Colonic mucosa (tissue), 4 donors: ENCODE measurements at regions not wholly inside any gene's neighbourhood (a gene's known extent, or its start where the extent isn't known, plus 50 kb on each side); places are given as distances from the start of the nearest gene placed in this dataset.

Experiments
- DNase-seq: peaks from one replicate; pipeline ENCODE4 v3.0.0-alpha.2; 2020
- H3K27ac ChIP-seq: fragments of 200-600 bp; one replicate; pipeline ENCODE4 v1.8.0; 2021
- H3K27me3 ChIP-seq: fragments of 200-600 bp; one replicate; pipeline ENCODE4 v1.8.0; 2021
- H3K36me3 ChIP-seq: fragments of 200-600 bp; one replicate; pipeline ENCODE4 v1.8.0; 2021
- H3K4me1 ChIP-seq: fragments of 200-600 bp; one replicate; pipeline ENCODE4 v1.8.0; 2021; ENCODE audit warnings: mild to moderate bottlenecking
- H3K4me3 ChIP-seq: fragments of 200-600 bp; one replicate; pipeline ENCODE4 v1.8.0; 2021
- H3K9ac ChIP-seq, 2 donors: one replicate each; pipeline ENCODE4 v1.7.0; 2013; ENCODE audit warnings: control low read depth in 2 of 2, low read depth in 2 of 2, low read length in 2 of 2
- H3K9me3 ChIP-seq: fragments of 200-600 bp; one replicate; pipeline ENCODE4 v1.8.0; 2021
- intact Hi-C: fragments of 100-400 bp; cut with DNase I; formaldehyde crosslinking; loops from one replicate; pipeline ENCODE4 v1.14.1; 2022
- TF ChIP-seq, protein P1 (sequence below): fragments of 200-600 bp; IDR thresholded peaks from one replicate; pipeline ENCODE4 v1.8.0; 2022; ENCODE audit warnings: antibody characterized with exemption, mild to moderate bottlenecking
- donor health status: healthy.
- donor health status: DM: no; HTN: no; CAD: no.
- donor health status: DM: no; HTN: no; CAD: no.

DNA sequence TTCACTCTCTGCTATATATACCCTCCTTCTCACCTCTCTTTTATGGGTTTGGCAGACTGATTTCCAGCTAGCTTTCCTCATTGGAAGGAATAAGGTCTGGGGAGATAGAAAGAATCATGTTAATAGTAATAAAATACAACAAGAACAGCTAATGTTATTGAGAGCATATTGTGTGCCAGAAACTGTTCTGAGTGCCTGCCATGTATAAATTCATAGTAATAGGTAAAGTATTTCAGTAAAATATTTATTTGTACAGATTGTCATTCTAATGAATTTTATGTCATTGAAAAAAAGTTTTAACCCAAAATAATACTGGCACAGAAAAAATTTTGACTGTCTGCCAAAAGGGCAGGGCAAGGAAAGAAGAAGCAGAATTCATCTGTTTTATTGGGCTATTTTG lies 834.9 kb upstream of the ZNF608 start:
- TF ChIP-seq, protein P1, sequence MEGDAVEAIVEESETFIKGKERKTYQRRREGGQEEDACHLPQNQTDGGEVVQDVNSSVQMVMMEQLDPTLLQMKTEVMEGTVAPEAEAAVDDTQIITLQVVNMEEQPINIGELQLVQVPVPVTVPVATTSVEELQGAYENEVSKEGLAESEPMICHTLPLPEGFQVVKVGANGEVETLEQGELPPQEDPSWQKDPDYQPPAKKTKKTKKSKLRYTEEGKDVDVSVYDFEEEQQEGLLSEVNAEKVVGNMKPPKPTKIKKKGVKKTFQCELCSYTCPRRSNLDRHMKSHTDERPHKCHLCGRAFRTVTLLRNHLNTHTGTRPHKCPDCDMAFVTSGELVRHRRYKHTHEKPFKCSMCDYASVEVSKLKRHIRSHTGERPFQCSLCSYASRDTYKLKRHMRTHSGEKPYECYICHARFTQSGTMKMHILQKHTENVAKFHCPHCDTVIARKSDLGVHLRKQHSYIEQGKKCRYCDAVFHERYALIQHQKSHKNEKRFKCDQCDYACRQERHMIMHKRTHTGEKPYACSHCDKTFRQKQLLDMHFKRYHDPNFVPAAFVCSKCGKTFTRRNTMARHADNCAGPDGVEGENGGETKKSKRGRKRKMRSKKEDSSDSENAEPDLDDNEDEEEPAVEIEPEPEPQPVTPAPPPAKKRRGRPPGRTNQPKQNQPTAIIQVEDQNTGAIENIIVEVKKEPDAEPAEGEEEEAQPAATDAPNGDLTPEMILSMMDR = no peak
- Histone ChIP-seq H3K27me3 (no peaks in the 10 kb centered on the region), H3K27ac (no peak overlapping the region), H3K36me3 (no peaks in the 10 kb centered on the region), H3K4me1 (no peaks in the 10 kb centered on the region), H3K9ac (no peak overlapping the region), H3K9me3 (no peaks in the 10 kb centered on the region), H3K4me3 (no peak overlapping the region)
- intact Hi-C loops = no loop called here
- no peak for DNase-seq

DNA sequence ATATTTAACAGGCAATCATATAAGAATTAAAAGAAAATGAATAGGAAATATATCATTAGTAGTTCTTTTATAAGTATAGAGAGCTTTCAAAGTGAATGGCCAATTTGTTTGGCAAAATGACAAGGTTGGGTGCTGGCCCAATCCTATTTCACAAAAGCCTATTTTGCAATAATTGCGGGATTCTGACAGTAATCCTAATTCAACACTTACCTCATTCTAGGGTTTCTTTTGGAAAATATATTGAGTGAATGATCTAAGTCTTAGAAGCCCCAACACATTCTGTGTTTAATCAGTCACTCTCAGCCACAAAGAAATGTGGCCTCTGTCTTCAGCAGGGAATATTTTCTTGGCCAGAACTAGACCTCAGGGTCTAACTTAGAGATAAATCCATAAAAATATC lies 835.9 kb upstream of the ZNF608 start:
- Histone ChIP-seq H3K27ac (no peak overlapping the region), H3K4me3 (no peak overlapping the region), H3K9ac (no peak overlapping the region), H3K4me1 (no peaks in the 10 kb centered on the region), H3K9me3 (no peaks in the 10 kb centered on the region), H3K27me3 (no peaks in the 10 kb centered on the region), H3K36me3 (no peaks in the 10 kb centered on the region)
- intact Hi-C loops = no loop called here
- no peak for DNase-seq
- TF ChIP-seq, protein P1 = no peak

- Histone ChIP-seq H3K36me3 (no peaks in the 10 kb centered on the region), H3K4me1 (no peaks in the 10 kb centered on the region), H3K9me3 (no peaks in the 10 kb centered on the region), H3K27me3 (no peaks in the 10 kb centered on the region), H3K4me3 (no peak overlapping the region), H3K9ac (no peak overlapping the region), H3K27ac (no peak overlapping the region)
- intact Hi-C loops = no loop called here
- TF ChIP-seq, protein P1 = no peak
- DNase-seq = no peak
Observed at GRCh38 chr5:125583321-125584139, 837.1 kb upstream of the ZNF608 start.

DNA sequence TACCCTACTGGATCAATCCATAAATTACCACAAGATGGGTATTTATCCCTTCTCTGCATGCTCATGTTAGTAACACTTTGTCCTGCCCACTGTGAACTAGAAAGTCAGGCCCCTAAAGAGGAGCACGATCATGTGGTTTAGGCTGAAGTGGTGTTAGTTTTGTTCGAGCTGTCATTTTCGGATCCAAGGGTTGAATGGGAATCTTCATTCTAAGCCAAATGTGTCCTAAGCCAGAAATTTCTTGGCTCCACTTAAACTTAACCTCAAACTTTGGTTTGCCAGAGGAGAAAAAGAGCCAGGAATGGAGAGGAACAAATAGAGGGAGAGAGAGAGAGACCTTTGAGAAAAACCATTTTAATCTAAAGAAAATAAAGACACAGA lies 837.7 kb upstream of the ZNF608 start:
- H3K9ac ChIP-seq = no peak overlapping the region
- H3K4me1 ChIP-seq = no peaks in the 10 kb centered on the region
- DNase-seq = no peak
- no peaks in the 10 kb centered on the region for H3K36me3 ChIP-seq
- no peak overlapping the region for H3K4me3 ChIP-seq
- intact Hi-C loops = no loop called here
- H3K27ac ChIP-seq = no peak overlapping the region
- no peaks in the 10 kb centered on the region for H3K9me3 ChIP-seq
- TF ChIP-seq, protein P1 = no peak
- no peaks in the 10 kb centered on the region for H3K27me3 ChIP-seq

GRCh38 chr5:125587631-125588030 lies 835.6 kb upstream of the GRAMD2B start:
- intact Hi-C loops = no loop called here
- Histone ChIP-seq H3K9ac (no peak overlapping the region), H3K27ac (no peak overlapping the region), H3K4me3 (no peak overlapping the region), H3K4me1 (no peaks in the 10 kb centered on the region), H3K27me3 (no peaks in the 10 kb centered on the region), H3K36me3 (no peaks in the 10 kb centered on the region), H3K9me3 (no peaks in the 10 kb centered on the region)
- TF ChIP-seq, protein P1 = no peak
- DNase-seq = no peak
